ENCODE measurements at regions not wholly inside any gene's neighbourhood (a gene's known extent, or its start where the extent isn't known, plus 50 kb on each side); places are given as distances from the start of the nearest gene placed in this dataset.

DNA sequence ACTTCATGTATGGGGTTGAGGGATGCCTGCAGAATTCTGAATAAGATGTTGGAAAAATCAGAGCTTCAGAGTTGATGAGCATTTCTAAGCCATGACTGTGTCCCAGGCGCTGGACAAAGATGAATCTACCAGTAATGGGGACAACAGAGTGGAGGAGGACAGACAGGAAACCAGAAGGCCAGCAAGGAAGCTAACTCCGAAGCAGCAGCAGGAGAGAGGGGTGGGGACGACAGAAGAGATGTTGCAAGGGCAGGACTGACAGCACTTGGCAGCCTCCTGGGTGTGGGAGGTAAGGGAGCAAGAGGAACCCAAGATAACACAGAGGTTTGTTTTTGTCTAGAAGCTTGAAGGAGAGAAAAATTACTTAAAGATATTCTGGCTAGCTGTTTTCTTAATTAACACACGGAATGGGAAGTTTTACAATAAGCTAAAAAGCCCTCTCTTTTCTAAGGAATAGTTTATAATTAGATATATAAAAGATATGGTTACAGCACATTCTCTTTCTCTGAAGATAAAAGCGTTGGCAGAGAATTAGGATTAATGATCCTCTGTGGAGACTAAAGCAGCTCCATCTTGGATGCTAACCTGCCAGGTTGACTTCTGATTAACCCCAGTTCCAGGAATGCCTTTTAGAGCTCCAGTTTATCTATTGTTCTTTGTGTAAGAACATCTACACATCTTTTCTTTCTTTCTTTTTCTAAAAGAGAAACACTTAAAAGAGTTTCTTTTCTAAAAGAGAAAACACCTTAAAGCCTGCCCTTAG is 92.7 kb downstream of the TENT5C start:
- 60 to 62% methylated on average over 4 to 5 of the region's 5 CpGs for WGBS, 2 donors (ENCODE audit: low coverage in 1 of 2)
- no peaks in the 10 kb centered on the region for H3K36me3 ChIP-seq
- no peaks in the 10 kb centered on the region for H3K9me3 ChIP-seq
- no peak overlapping the region for H3K27ac ChIP-seq
- no peak for DNase-seq
- peaks cover 0 to 17% (median 5%) of the 10 kb centered on the region in 4 donors for H3K4me1 ChIP-seq
- H3K4me3 ChIP-seq = no peak overlapping the region
- in situ Hi-C loops (cut with MboI; ENCODE audit: low pct_ligation_motif_present in 1 of 4, low pct_unique_long_range_greater_than_20kb in 1 of 4, low sequenced_read_pairs in 3 of 4) (no loop called here), intact Hi-C loops (cut with DNase I; ENCODE audit: low total_unique reads) (no loop called here)
- no peak for TF ChIP-seq EP300 (IDR thresholded peaks at IDR 0.05; ENCODE audit: low read depth)
- TF ChIP-seq POLR2AphosphoS5 (IDR thresholded peaks at IDR 0.05) = no peak
- TF ChIP-seq, protein P1, sequence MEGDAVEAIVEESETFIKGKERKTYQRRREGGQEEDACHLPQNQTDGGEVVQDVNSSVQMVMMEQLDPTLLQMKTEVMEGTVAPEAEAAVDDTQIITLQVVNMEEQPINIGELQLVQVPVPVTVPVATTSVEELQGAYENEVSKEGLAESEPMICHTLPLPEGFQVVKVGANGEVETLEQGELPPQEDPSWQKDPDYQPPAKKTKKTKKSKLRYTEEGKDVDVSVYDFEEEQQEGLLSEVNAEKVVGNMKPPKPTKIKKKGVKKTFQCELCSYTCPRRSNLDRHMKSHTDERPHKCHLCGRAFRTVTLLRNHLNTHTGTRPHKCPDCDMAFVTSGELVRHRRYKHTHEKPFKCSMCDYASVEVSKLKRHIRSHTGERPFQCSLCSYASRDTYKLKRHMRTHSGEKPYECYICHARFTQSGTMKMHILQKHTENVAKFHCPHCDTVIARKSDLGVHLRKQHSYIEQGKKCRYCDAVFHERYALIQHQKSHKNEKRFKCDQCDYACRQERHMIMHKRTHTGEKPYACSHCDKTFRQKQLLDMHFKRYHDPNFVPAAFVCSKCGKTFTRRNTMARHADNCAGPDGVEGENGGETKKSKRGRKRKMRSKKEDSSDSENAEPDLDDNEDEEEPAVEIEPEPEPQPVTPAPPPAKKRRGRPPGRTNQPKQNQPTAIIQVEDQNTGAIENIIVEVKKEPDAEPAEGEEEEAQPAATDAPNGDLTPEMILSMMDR (IDR thresholded peaks at IDR 0.05) = no peak
- no peak for TF ChIP-seq POLR2A (IDR thresholded peaks at IDR 0.05)
- H3K27me3 ChIP-seq = no peaks in the 10 kb centered on the region

GRCh38 chr1:117699953-117700352 is 94.1 kb downstream of the TENT5C start:
- DNase-seq = no peak
- peaks cover 0 to 13% (median 3%) of the 10 kb centered on the region in 4 donors for H3K4me1 ChIP-seq
- in situ Hi-C loops (cut with MboI; ENCODE audit: low pct_ligation_motif_present in 1 of 4, low pct_unique_long_range_greater_than_20kb in 1 of 4, low sequenced_read_pairs in 3 of 4) = no loop called here
- intact Hi-C loops (cut with DNase I; ENCODE audit: low total_unique reads) = no loop called here
- TF ChIP-seq POLR2AphosphoS5 (IDR thresholded peaks at IDR 0.05) (no peak), EP300 (IDR thresholded peaks at IDR 0.05; ENCODE audit: low read depth) (no peak), POLR2A (IDR thresholded peaks at IDR 0.05) (no peak)
- TF ChIP-seq, protein P1 (IDR thresholded peaks at IDR 0.05) = no peak
- no peaks in the 10 kb centered on the region for H3K36me3 ChIP-seq
- no peak overlapping the region for H3K4me3 ChIP-seq
- H3K27me3 ChIP-seq = no peaks in the 10 kb centered on the region
- no peak overlapping the region for H3K27ac ChIP-seq
- no peaks in the 10 kb centered on the region for H3K9me3 ChIP-seq

- Histone ChIP-seq H3K9me3 (no peaks in the 10 kb centered on the region), H3K36me3 (no peaks in the 10 kb centered on the region), H3K4me3 (no peak overlapping the region), H3K27ac (no peak overlapping the region), H3K4me1 (no peaks in the 10 kb centered on the region), H3K27me3 (no peaks in the 10 kb centered on the region)
- in situ Hi-C loops (cut with MboI; ENCODE audit: low pct_ligation_motif_present in 1 of 4, low pct_unique_long_range_greater_than_20kb in 1 of 4, low sequenced_read_pairs in 3 of 4) = no loop called here
- TF ChIP-seq POLR2A (IDR thresholded peaks at IDR 0.05) (no peak), EP300 (IDR thresholded peaks at IDR 0.05; ENCODE audit: low read depth) (no peak), POLR2AphosphoS5 (IDR thresholded peaks at IDR 0.05) (no peak)
- TF ChIP-seq, protein P1 (IDR thresholded peaks at IDR 0.05) = no peak
- 89% methylated on average over 3 of the region's 3 CpGs; no CpG with 5 or more reads in 1 of the 2 donors for WGBS, 2 donors (ENCODE audit: low coverage in 1 of 2)
- no peak for DNase-seq
- intact Hi-C loops (cut with DNase I; ENCODE audit: low total_unique reads) = no loop called here
These were observed 96.8 kb downstream of the TENT5C start for GRCh38 chr1:117702654-117703053.

- Histone ChIP-seq H3K27ac (no peak overlapping the region), H3K9me3 (no peaks in the 10 kb centered on the region), H3K4me1 (no peaks in the 10 kb centered on the region), H3K4me3 (no peak overlapping the region), H3K36me3 (no peaks in the 10 kb centered on the region), H3K27me3 (no peaks in the 10 kb centered on the region)
- DNase-seq = no peak
- in situ Hi-C loops (cut with MboI; ENCODE audit: low pct_ligation_motif_present in 1 of 4, low pct_unique_long_range_greater_than_20kb in 1 of 4, low sequenced_read_pairs in 3 of 4) (no loop called here), intact Hi-C loops (cut with DNase I; ENCODE audit: low total_unique reads) (no loop called here)
- TF ChIP-seq, protein P1 (IDR thresholded peaks at IDR 0.05) = no peak
- TF ChIP-seq POLR2AphosphoS5 (IDR thresholded peaks at IDR 0.05) (no peak), POLR2A (IDR thresholded peaks at IDR 0.05) (no peak), EP300 (IDR thresholded peaks at IDR 0.05; ENCODE audit: low read depth) (no peak)
These were observed 101.5 kb downstream of the TENT5C start for GRCh38 chr1:117707371-117707770.

Data from transverse colon (tissue), 4 donors.